Body of pancreas (tissue), 4 donors: ENCODE measurements at regions not wholly inside any gene's neighbourhood (a gene's known extent, or its start where the extent isn't known, plus 50 kb on each side); places are given as distances from the start of the nearest gene placed in this dataset.

Source experiments
- CTCF ChIP-seq, 7 experiments: fragments of 450-650 bp in 4 of 7; fragments of 200-600 bp in 3 of 7; sonication (generic) in 3 of 7; IDR thresholded peaks; one replicate each; pipeline ENCODE4 v1.5.1; 2016 to 2019; ENCODE audit warnings: antibody characterized with exemption in 7 of 7
- POLR2A ChIP-seq, 3 donors: fragments of 450-650 bp; IDR thresholded peaks; one replicate each; pipeline ENCODE4 v1.6.1; 2016; ENCODE audit warnings: antibody characterized with exemption in 3 of 3, mild to moderate bottlenecking in 2 of 3

- no peak for TF ChIP-seq POLR2A (IDR thresholded peaks at IDR 0.05)
- no peak for TF ChIP-seq CTCF (IDR thresholded peaks at IDR 0.05)
These were observed 172.3 kb upstream of the PRICKLE2 start for GRCh38 chr3:64397573-64397972.
